Suprapubic skin (tissue), 4 donors: ENCODE measurements at regions not wholly inside any gene's neighbourhood (a gene's known extent, or its start where the extent isn't known, plus 50 kb on each side); places are given as distances from the start of the nearest gene placed in this dataset.
A peak's percentile ranks its signal among the peaks of the same experiment; 100 is the strongest.

Experiments used
- DNase-seq, 2 donors: peaks; one replicate each; pipeline ENCODE4 v3.0.0-alpha.2; 2019; ENCODE audit warnings: low spot score in 2 of 2
- H3K27ac ChIP-seq: fragments of 200-600 bp; sonication (generic); one replicate; pipeline ENCODE4 v1.5.1; 2019
- H3K27me3 ChIP-seq: fragments of 200-600 bp; sonication (generic); one replicate; pipeline ENCODE4 v1.5.1; 2019
- H3K36me3 ChIP-seq: fragments of 200-600 bp; sonication (generic); one replicate; pipeline ENCODE4 v1.5.1; 2019
- H3K4me1 ChIP-seq: fragments of 200-600 bp; sonication (generic); one replicate; pipeline ENCODE4 v1.5.1; 2019
- H3K4me3 ChIP-seq: fragments of 200-600 bp; sonication (generic); one replicate; pipeline ENCODE4 v1.5.1; 2019; ENCODE audit warnings: mild to moderate bottlenecking
- H3K9me3 ChIP-seq: fragments of 200-600 bp; sonication (generic); one replicate; pipeline ENCODE4 v1.5.1; 2019
- EP300 ChIP-seq: sonication (generic); formaldehyde crosslinking; IDR thresholded peaks from one replicate; pipeline ENCODE4 v1.6.1; 2017; ENCODE audit warnings: antibody characterized with exemption
- POLR2A ChIP-seq, 2 donors: fragments of 450-650 bp; IDR thresholded peaks; one replicate each; pipeline ENCODE4 v1.6.1; 2017; ENCODE audit warnings: antibody characterized with exemption in 2 of 2, mild to moderate bottlenecking in 2 of 2, moderate library complexity in 2 of 2
- POLR2AphosphoS5 ChIP-seq, 3 donors: sonication (generic); formaldehyde crosslinking; IDR thresholded peaks; one replicate each; pipeline ENCODE4 v1.6.1; 2017; ENCODE audit warnings: antibody characterized with exemption in 3 of 3
- WGBS: methylation state at CpG from one replicate; pipeline ENCODE4 v1.1.5; 2018; 5-methylcytosine and 5-hydroxymethylcytosine counted together
- TF ChIP-seq, protein P1 (sequence below), 2 donors: fragments of 200-600 bp in 1 of 2; fragments of 450-650 bp in 1 of 2; sonication (generic) in 1 of 2; IDR thresholded peaks; one replicate each; pipeline ENCODE4 v1.5.1; 2016 to 2019; ENCODE audit warnings: antibody characterized with exemption in 2 of 2, mild to moderate bottlenecking in 1 of 2, moderate library complexity in 1 of 2

- 71% methylated on average over 2 of the region's 2 CpGs for WGBS
- Histone ChIP-seq H3K27me3 (no peaks in the 10 kb centered on the region), H3K4me1 (peaks cover 6% of the 10 kb centered on the region), H3K36me3 (no peaks in the 10 kb centered on the region), H3K9me3 (no peaks in the 10 kb centered on the region), H3K27ac (no peak overlapping the region), H3K4me3 (no peak overlapping the region)
- DNase-seq, result no peak
- TF ChIP-seq POLR2A (IDR thresholded peaks at IDR 0.05), result no peak
- TF ChIP-seq, protein P1, sequence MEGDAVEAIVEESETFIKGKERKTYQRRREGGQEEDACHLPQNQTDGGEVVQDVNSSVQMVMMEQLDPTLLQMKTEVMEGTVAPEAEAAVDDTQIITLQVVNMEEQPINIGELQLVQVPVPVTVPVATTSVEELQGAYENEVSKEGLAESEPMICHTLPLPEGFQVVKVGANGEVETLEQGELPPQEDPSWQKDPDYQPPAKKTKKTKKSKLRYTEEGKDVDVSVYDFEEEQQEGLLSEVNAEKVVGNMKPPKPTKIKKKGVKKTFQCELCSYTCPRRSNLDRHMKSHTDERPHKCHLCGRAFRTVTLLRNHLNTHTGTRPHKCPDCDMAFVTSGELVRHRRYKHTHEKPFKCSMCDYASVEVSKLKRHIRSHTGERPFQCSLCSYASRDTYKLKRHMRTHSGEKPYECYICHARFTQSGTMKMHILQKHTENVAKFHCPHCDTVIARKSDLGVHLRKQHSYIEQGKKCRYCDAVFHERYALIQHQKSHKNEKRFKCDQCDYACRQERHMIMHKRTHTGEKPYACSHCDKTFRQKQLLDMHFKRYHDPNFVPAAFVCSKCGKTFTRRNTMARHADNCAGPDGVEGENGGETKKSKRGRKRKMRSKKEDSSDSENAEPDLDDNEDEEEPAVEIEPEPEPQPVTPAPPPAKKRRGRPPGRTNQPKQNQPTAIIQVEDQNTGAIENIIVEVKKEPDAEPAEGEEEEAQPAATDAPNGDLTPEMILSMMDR (IDR thresholded peaks at IDR 0.05), result no peak
- no peak for TF ChIP-seq EP300
- TF ChIP-seq POLR2AphosphoS5 (IDR thresholded peaks at IDR 0.05), result no peak
Measured at GRCh38 chr13:73339086-73339485, 280.3 kb downstream of the KLF5 start.

DNA sequence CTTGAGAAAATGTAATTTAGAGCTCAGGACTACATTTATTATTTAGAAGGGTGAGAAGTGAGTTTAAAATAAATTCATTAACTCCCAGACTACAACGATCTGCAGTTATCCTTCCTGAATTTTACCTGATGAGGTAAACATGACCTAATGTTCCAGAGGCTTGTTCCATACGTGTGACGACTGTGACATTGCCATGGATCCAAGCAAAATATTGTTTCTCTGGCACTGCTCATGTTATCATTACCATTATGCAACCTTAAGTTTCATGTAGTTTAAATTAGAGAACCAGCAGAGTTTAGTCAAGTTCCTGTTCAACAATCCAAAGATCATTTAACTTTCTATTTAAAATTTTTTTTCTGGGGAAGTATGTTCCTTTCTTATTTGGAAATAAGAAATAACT is 279.6 kb downstream of the KLF5 start:
- Histone ChIP-seq H3K4me3 (no peak overlapping the region), H3K4me1 (peaks cover 6% of the 10 kb centered on the region), H3K36me3 (no peaks in the 10 kb centered on the region), H3K27me3 (no peaks in the 10 kb centered on the region), H3K9me3 (no peaks in the 10 kb centered on the region), H3K27ac (no peak overlapping the region)
- no peak for DNase-seq
- TF ChIP-seq EP300 (no peak), POLR2A (IDR thresholded peaks at IDR 0.05) (no peak), POLR2AphosphoS5 (IDR thresholded peaks at IDR 0.05) (no peak)
- TF ChIP-seq, protein P1 (IDR thresholded peaks at IDR 0.05), result no peak
- 34% methylated on average over 3 of the region's 3 CpGs for WGBS

DNA sequence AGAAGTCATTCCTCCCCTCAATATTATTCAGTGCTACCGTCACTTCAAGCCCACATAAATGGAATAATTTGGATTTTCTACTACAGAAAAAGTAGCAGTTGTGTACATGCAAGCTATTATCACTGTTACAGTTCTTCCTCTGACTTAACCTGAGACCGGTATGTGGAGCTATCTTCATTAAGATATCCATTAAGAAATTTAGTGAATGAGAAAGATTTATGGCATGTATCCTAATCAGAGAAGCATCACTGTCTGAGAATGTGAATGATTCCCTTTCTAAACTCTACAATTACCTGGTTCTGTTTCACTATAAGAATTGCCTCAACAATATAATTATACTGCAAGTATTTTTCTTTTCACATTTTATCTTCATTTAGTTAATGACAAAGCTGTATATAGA is 278.7 kb downstream of the KLF5 start:
- no peaks in the 10 kb centered on the region for H3K36me3 ChIP-seq
- DNase-seq, result no peak
- 64% methylated on average over 2 of the region's 2 CpGs for WGBS
- H3K9me3 ChIP-seq, result no peaks in the 10 kb centered on the region
- H3K4me1 ChIP-seq, result peaks cover 6% of the 10 kb centered on the region
- H3K4me3 ChIP-seq, result no peak overlapping the region
- no peaks in the 10 kb centered on the region for H3K27me3 ChIP-seq
- H3K27ac ChIP-seq, result peak overlapping the region; percentile 31
- TF ChIP-seq POLR2A (IDR thresholded peaks at IDR 0.05) (no peak), EP300 (no peak), POLR2AphosphoS5 (IDR thresholded peaks at IDR 0.05) (no peak)
- TF ChIP-seq, protein P1 (IDR thresholded peaks at IDR 0.05), result no peak

DNA sequence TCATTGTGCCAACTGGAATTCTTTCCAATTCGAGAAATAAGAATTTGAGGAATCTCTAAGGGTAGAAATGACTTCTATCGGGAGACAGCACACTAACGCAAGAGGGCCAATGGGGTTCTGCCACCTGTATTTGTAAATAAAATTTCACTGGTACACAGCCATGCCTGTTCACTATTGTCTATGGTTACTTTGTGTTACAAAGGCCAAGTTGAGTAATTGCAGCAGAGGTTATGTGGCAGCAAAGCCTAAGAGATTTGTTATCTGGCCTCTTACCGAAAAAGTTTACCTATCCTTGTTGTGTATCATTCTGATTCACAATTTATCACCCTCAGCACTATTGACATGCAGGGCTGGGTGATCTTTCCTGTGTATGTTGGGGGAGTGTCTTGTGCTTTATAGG is 278.0 kb downstream of the KLF5 start:
- Histone ChIP-seq H3K36me3 (no peaks in the 10 kb centered on the region), H3K4me1 (peaks cover 6% of the 10 kb centered on the region), H3K27me3 (no peaks in the 10 kb centered on the region), H3K27ac (peak overlapping the region; percentile 31), H3K9me3 (no peaks in the 10 kb centered on the region), H3K4me3 (no peak overlapping the region)
- DNase-seq, result no peak
- TF ChIP-seq EP300 (no peak), POLR2A (IDR thresholded peaks at IDR 0.05) (no peak), POLR2AphosphoS5 (IDR thresholded peaks at IDR 0.05) (no peak)
- TF ChIP-seq, protein P1 (IDR thresholded peaks at IDR 0.05), result no peak
- 67% methylated on average over 4 of the region's 4 CpGs for WGBS

DNA sequence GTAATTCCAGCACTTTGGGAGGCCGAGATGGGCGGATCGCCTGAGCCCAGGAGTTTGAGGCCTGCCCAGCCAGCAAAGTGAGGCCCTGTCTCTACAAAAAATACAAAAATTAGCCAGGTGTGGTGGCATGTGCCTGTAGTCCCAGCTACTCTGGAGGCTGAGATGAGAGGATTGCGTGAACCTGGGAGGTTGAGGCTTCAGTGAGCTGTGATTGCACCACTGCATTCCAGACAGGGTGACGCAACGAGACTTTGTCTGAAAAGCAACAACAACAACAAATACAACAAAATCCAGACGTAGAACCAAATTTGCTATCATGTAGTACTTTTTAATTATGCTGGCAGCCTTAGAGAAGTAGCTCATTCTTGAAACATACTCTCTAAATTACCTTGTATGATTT is 277.1 kb downstream of the KLF5 start:
- peak overlapping the region; percentile 67 for H3K27ac ChIP-seq
- no peaks in the 10 kb centered on the region for H3K36me3 ChIP-seq
- no peak for TF ChIP-seq EP300
- TF ChIP-seq POLR2AphosphoS5 (IDR thresholded peaks at IDR 0.05), result no peak
- TF ChIP-seq POLR2A (IDR thresholded peaks at IDR 0.05), result no peak
- TF ChIP-seq, protein P1 (IDR thresholded peaks at IDR 0.05), result no peak
- H3K27me3 ChIP-seq, result no peaks in the 10 kb centered on the region
- WGBS, result 89% methylated on average over 7 of the region's 7 CpGs
- peaks cover 6% of the 10 kb centered on the region for H3K4me1 ChIP-seq
- H3K4me3 ChIP-seq, result no peak overlapping the region
- H3K9me3 ChIP-seq, result no peaks in the 10 kb centered on the region
- no peak for DNase-seq
